OCI-LY7 (cell line): ENCODE measurements at regions not wholly inside any gene's neighbourhood (a gene's known extent, or its start where the extent isn't known, plus 50 kb on each side); places are given as distances from the start of the nearest gene placed in this dataset.

Source experiments
- EZH2phosphoT487 ChIP-seq: fragments of 200-600 bp; sonication (generic); IDR thresholded peaks from 2 replicates; pipeline ENCODE4 v1.6.1; 2018; ENCODE audit warnings: low read depth, borderline replicate concordance, mild to moderate bottlenecking, mixed run types, antibody characterized with exemption, low read length, moderate library complexity, mixed read lengths
- TF ChIP-seq, protein P1 (sequence below): fragments of 200-600 bp; sonication (generic); conservative IDR thresholded peaks from 2 replicates; pipeline ENCODE4 v1.5.1; 2014; ENCODE audit warnings: mild to moderate bottlenecking, antibody characterized with exemption, low read length, moderate library complexity, mixed read lengths

DNA sequence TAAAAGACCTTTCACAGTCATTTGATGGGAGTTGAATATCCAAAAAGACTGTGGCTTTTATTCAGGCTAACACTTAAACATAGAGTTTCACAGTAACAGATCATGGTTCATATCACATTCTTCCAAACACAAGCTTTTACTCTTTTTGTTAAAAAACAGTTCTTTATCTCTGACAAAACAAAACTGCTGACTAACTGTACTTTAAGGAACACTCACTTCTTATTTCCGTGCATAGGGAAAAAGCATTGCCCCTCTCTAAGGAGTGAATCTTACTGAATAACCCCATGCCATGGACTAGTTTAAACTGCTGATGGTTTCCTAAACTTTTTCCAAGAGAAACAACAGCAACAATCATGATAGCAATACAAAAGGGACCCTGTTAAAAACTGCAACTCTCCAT is 297.0 kb upstream of the INTU start:
- TF ChIP-seq, protein P1, sequence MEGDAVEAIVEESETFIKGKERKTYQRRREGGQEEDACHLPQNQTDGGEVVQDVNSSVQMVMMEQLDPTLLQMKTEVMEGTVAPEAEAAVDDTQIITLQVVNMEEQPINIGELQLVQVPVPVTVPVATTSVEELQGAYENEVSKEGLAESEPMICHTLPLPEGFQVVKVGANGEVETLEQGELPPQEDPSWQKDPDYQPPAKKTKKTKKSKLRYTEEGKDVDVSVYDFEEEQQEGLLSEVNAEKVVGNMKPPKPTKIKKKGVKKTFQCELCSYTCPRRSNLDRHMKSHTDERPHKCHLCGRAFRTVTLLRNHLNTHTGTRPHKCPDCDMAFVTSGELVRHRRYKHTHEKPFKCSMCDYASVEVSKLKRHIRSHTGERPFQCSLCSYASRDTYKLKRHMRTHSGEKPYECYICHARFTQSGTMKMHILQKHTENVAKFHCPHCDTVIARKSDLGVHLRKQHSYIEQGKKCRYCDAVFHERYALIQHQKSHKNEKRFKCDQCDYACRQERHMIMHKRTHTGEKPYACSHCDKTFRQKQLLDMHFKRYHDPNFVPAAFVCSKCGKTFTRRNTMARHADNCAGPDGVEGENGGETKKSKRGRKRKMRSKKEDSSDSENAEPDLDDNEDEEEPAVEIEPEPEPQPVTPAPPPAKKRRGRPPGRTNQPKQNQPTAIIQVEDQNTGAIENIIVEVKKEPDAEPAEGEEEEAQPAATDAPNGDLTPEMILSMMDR, result no peak
- TF ChIP-seq EZH2phosphoT487, result no peak
